Gastrocnemius medialis (tissue), 4 donors: ENCODE measurements at regions not wholly inside any gene's neighbourhood (a gene's known extent, or its start where the extent isn't known, plus 50 kb on each side); places are given as distances from the start of the nearest gene placed in this dataset.

Experiments used
- ATAC-seq, 2 donors: fragments of 150-250 bp; one replicate each; pipeline ENCODE4 v1.9.1; 2016
- DNase-seq, 2 donors: peaks; one replicate each; pipeline ENCODE4 v3.0.0-alpha.2; 2019
- H3K27ac ChIP-seq, 4 donors: fragments of 200-600 bp; sonication (generic); 1 replicate in 1 of 4; 2 replicates in 3 of 4; pipeline ENCODE4 v1.5.1; 2016 to 2018; ENCODE audit warnings: mild to moderate bottlenecking in 2 of 4, moderate library complexity in 1 of 4
- H3K27me3 ChIP-seq, 3 donors: fragments of 200-600 bp; sonication (generic) in 2 of 3; 1 replicate in 1 of 3; 2 replicates in 2 of 3; pipeline versions ENCODE4 v1.5.1 to v1.6.0; 2016 to 2019; ENCODE audit warnings: mild to moderate bottlenecking in 1 of 3, moderate library complexity in 1 of 3
- H3K36me3 ChIP-seq, 2 donors: fragments of 200-600 bp; sonication (generic) in 1 of 2; one replicate each; pipeline ENCODE4 v1.5.1; 2017 to 2018
- H3K4me1 ChIP-seq, 2 donors: fragments of 200-600 bp; sonication (generic) in 1 of 2; one replicate each; pipeline ENCODE4 v1.5.1; 2016 to 2017; ENCODE audit warnings: mild to moderate bottlenecking in 2 of 2
- H3K4me3 ChIP-seq, 4 donors: fragments of 200-600 bp; sonication (generic) in 3 of 4; 1 replicate in 1 of 4; 2 replicates in 3 of 4; pipeline ENCODE4 v1.5.1; 2016 to 2019; ENCODE audit warnings: mild to moderate bottlenecking in 2 of 4
- H3K9me3 ChIP-seq, 3 donors: fragments of 200-600 bp; sonication (generic) in 2 of 3; 1 replicate in 1 of 3; 2 replicates in 2 of 3; pipeline ENCODE4 v1.5.1; 2016 to 2019
- POLR2A ChIP-seq, 2 donors: fragments of 450-650 bp; IDR thresholded peaks; one replicate each; pipeline ENCODE4 v1.6.1; 2017; ENCODE audit warnings: antibody characterized with exemption in 2 of 2, mild to moderate bottlenecking in 2 of 2, moderate library complexity in 2 of 2
- in situ Hi-C, 4 donors: fragments of 200-750 bp; cut with MboI; loops; one replicate each; pipeline versions ENCODE4 v1.15.0 to v1.8.0; 2017; ENCODE audit warnings: low sequenced_read_pairs in 4 of 4
- intact Hi-C: fragments of 100-400 bp; cut with DNase I; formaldehyde crosslinking; loops from one replicate; pipeline ENCODE4 v1.15.1; 2023; ENCODE audit warnings: low total_unique reads
- TF ChIP-seq, protein P1 (sequence below), 5 experiments: fragments of 450-650 bp in 3 of 5; fragments of 200-600 bp in 2 of 5; sonication (generic) in 2 of 5; IDR thresholded peaks in 4 of 5; conservative IDR thresholded peaks in 1 of 5; 1 replicate in 4 of 5; 2 replicates in 1 of 5; pipeline ENCODE4 v1.5.1; 2016 to 2019; ENCODE audit warnings: antibody characterized with exemption in 5 of 5, mild to moderate bottlenecking in 3 of 5, moderate library complexity in 3 of 5

DNA sequence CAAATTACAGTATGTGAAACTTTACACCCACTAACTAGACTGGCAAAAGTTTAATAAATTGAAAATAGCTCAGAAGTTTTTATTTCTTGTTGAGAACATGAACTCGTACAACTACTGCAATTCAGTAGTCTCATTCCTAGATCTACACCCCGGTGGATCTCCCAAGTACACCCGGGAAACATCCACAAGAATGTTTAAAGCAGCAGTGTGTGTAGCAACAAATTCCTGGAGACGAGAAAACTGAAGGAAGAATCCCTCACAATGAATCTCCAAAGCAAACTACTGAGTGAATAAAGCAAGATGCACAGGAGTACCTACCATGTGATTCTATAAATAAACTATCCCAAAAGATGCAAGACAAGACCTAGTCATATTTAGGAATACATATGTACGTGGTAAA is 954.0 kb upstream of the MAP3K7 start:
- DNase-seq: no peak
- Histone ChIP-seq H3K9me3 (no peaks in the 10 kb centered on the region), H3K27me3 (no peaks in the 10 kb centered on the region), H3K27ac (no peak overlapping the region), H3K4me1 (no peaks in the 10 kb centered on the region), H3K4me3 (no peak overlapping the region), H3K36me3 (no peaks in the 10 kb centered on the region)
- TF ChIP-seq POLR2A (IDR thresholded peaks at IDR 0.05): no peak
- TF ChIP-seq, protein P1, sequence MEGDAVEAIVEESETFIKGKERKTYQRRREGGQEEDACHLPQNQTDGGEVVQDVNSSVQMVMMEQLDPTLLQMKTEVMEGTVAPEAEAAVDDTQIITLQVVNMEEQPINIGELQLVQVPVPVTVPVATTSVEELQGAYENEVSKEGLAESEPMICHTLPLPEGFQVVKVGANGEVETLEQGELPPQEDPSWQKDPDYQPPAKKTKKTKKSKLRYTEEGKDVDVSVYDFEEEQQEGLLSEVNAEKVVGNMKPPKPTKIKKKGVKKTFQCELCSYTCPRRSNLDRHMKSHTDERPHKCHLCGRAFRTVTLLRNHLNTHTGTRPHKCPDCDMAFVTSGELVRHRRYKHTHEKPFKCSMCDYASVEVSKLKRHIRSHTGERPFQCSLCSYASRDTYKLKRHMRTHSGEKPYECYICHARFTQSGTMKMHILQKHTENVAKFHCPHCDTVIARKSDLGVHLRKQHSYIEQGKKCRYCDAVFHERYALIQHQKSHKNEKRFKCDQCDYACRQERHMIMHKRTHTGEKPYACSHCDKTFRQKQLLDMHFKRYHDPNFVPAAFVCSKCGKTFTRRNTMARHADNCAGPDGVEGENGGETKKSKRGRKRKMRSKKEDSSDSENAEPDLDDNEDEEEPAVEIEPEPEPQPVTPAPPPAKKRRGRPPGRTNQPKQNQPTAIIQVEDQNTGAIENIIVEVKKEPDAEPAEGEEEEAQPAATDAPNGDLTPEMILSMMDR (IDR thresholded peaks at IDR 0.05 in 4 of 5, conservative IDR thresholded peaks at IDR 0.05 in 1 of 5): no peak
- no peak for ATAC-seq
- intact Hi-C loops: no loop called here
- in situ Hi-C loops: no loop called here

DNA sequence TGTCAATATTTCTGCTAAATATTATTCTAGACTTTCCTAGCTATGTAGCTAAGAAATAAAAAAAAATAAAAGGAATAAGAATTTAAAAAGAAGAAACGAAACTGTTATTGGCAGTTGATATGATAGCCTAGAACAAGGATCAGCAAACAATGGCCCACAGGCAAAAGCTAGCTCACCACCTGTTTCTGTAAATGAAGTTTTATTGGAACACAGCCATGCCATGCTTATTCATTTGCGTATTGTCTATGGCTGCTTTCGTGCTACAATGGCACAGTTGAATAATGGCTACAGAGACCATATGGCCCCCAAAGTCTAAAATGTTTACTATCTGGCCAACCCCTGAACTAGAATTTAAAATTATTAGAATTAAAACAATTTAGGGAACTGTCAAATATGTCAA is 952.6 kb upstream of the MAP3K7 start:
- Histone ChIP-seq H3K27ac (no peak overlapping the region), H3K4me3 (no peak overlapping the region), H3K9me3 (no peaks in the 10 kb centered on the region), H3K36me3 (no peaks in the 10 kb centered on the region), H3K4me1 (no peaks in the 10 kb centered on the region), H3K27me3 (no peaks in the 10 kb centered on the region)
- in situ Hi-C loops (no loop called here), intact Hi-C loops (no loop called here)
- DNase-seq (no peak), ATAC-seq (no peak)
- TF ChIP-seq POLR2A (IDR thresholded peaks at IDR 0.05): no peak
- TF ChIP-seq, protein P1 (IDR thresholded peaks at IDR 0.05 in 4 of 5, conservative IDR thresholded peaks at IDR 0.05 in 1 of 5): no peak

- Histone ChIP-seq H3K27ac (no peak overlapping the region), H3K9me3 (no peaks in the 10 kb centered on the region), H3K4me1 (no peaks in the 10 kb centered on the region), H3K27me3 (no peaks in the 10 kb centered on the region), H3K36me3 (no peaks in the 10 kb centered on the region), H3K4me3 (no peak overlapping the region)
- ATAC-seq (no peak), DNase-seq (no peak)
- in situ Hi-C loops (no loop called here), intact Hi-C loops (no loop called here)
- TF ChIP-seq, protein P1 (IDR thresholded peaks at IDR 0.05 in 4 of 5, conservative IDR thresholded peaks at IDR 0.05 in 1 of 5): no peak
- TF ChIP-seq POLR2A (IDR thresholded peaks at IDR 0.05): no peak
Measured at GRCh38 chr6:91538622-91539021, 951.8 kb upstream of the MAP3K7 start.

- Histone ChIP-seq H3K4me3 (no peak overlapping the region), H3K36me3 (no peaks in the 10 kb centered on the region), H3K27ac (no peak overlapping the region), H3K27me3 (no peaks in the 10 kb centered on the region), H3K4me1 (no peaks in the 10 kb centered on the region), H3K9me3 (no peaks in the 10 kb centered on the region)
- ATAC-seq (no peak), DNase-seq (no peak)
- intact Hi-C loops (no loop called here), in situ Hi-C loops (no loop called here)
- no peak for TF ChIP-seq POLR2A (IDR thresholded peaks at IDR 0.05)
- TF ChIP-seq, protein P1 (IDR thresholded peaks at IDR 0.05 in 4 of 5, conservative IDR thresholded peaks at IDR 0.05 in 1 of 5): no peak
Measured at GRCh38 chr6:91534614-91535013, 947.7 kb upstream of the MAP3K7 start.

DNA sequence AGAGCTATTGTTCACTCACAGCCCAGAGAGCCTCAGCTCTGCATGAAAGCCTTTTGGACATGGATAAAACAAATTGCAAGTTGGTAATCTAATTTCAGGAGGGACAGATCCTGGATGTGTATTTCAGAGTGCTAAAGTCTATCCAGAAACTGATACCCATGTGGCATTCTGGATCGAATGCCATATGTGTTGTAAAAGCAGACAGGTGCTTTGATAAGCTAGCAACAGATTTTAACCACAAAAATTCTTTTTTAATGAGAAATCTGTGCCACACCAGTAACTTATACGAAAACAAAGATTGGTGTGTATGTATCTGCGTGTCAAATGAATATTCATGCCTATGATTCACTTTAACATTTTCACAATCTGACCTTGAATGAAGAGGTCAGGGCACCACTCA is 936.6 kb upstream of the MAP3K7 start:
- TF ChIP-seq, protein P1 (IDR thresholded peaks at IDR 0.05 in 4 of 5, conservative IDR thresholded peaks at IDR 0.05 in 1 of 5): no peak
- no peak for TF ChIP-seq POLR2A (IDR thresholded peaks at IDR 0.05)
- intact Hi-C loops (no loop called here), in situ Hi-C loops (no loop called here)
- ATAC-seq (no peak), DNase-seq (no peak)
- Histone ChIP-seq H3K27ac (no peak overlapping the region), H3K9me3 (no peaks in the 10 kb centered on the region), H3K27me3 (no peaks in the 10 kb centered on the region), H3K4me1 (no peaks in the 10 kb centered on the region), H3K36me3 (no peaks in the 10 kb centered on the region), H3K4me3 (no peak overlapping the region)
